GM12864 (cell line): ENCODE measurements at regions not wholly inside any gene's neighbourhood (a gene's known extent, or its start where the extent isn't known, plus 50 kb on each side); places are given as distances from the start of the nearest gene placed in this dataset.
"Not testable (repeated sequence)": the region's sequence is repeated elsewhere in the genome, so short reads cannot be mapped to it uniquely, and the experiment has no call there.

Source experiments
- DNase-seq: peaks from one replicate; pipeline ENCODE4 v3.0.0-alpha.2; 2011; ENCODE audit warnings: low read depth
- H3K4me3 ChIP-seq: 2 replicates; pipeline ENCODE4 v1.5.1; 2011; ENCODE audit warnings: mild to moderate bottlenecking, low read depth, low read length, control low read depth
- TF ChIP-seq, protein P1 (sequence below): IDR thresholded peaks from 2 replicates; pipeline ENCODE4 v1.5.1; 2011; ENCODE audit warnings: low read depth, mild to moderate bottlenecking, moderate library complexity, low read length, control low read depth, inconsistent platforms; ENCODE audit errors: missing control alignments

DNA sequence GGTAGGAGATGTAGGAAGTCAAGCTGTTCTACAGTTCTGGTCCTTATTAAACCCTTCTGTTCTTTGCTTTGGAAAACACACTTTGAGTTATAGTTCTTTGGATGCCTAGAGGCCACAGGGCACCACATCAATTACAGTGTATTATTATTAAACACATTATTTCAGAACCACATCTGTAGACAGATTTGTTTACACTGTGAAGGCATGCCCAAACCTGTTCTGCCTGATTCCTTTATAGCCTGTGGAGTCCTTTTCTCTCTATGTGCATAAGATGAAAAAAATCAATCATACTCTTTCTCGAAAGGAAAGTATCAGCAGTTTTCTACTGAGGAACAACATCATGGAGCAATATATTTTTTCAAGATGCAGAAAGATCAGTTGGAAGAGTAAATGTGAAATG, 371.3 kb upstream of the INTU start:
- no peak overlapping the region for H3K4me3 ChIP-seq
- DNase-seq, result no peak
- TF ChIP-seq, protein P1, sequence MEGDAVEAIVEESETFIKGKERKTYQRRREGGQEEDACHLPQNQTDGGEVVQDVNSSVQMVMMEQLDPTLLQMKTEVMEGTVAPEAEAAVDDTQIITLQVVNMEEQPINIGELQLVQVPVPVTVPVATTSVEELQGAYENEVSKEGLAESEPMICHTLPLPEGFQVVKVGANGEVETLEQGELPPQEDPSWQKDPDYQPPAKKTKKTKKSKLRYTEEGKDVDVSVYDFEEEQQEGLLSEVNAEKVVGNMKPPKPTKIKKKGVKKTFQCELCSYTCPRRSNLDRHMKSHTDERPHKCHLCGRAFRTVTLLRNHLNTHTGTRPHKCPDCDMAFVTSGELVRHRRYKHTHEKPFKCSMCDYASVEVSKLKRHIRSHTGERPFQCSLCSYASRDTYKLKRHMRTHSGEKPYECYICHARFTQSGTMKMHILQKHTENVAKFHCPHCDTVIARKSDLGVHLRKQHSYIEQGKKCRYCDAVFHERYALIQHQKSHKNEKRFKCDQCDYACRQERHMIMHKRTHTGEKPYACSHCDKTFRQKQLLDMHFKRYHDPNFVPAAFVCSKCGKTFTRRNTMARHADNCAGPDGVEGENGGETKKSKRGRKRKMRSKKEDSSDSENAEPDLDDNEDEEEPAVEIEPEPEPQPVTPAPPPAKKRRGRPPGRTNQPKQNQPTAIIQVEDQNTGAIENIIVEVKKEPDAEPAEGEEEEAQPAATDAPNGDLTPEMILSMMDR, result no peak

DNA sequence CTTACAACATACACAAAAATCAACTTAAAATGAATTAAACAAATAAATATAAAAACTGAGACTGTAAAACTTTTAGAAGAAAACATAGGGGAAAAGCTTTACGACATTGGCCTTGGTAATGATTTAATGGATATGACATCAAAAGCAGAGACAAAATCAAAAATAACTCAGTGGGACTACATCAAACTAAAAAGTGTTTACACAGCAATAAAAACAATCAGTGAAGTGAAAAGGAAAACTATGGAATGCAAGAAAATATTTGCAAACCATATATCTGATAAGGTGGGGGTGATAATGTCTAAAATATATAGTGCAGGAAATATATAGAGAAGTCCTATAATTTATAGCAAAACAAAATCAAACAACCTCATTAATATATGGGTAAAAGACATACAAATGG, 364.4 kb upstream of the INTU start:
- TF ChIP-seq, protein P1, result no peak
- no peak for DNase-seq
- H3K4me3 ChIP-seq, result no peak overlapping the region

DNA sequence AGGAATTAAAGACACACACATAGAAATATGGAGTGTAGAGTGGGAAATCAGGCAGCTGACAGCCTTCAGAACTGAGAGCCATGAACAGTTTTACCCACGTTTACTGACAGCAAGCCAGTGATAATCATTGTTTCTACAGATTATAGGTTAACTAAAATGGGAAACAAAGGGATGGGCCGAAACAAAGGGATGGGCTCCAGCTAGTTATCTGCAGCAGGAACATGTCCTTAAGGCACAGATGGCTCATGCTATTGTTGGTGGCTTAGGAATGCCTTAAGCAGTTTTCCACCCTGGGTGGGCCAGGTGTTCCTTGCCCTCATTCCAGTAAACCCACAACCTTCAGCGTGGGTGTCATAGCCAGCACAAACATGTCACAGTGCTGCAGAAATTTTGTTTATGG, 355.7 kb upstream of the INTU start:
- H3K4me3 ChIP-seq, DNase-seq: not testable (repeated sequence)

DNA sequence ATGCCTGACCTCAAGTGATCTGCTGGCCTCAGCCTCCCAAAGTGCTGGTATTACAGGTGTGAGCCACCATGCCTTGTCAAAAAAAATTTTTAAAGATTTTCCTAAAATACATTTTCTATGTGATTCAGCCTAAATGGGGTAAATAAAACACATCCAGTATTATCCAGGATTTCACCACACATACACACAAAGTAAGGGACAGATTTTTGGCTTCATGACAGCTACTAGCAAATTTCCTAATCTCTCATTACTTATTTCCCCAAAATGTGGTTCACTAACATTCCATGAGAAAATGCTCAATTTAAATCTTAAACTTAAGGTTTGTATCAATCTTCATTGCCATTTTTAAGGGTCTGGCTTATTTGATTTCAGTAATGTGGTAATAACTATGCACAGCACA, 348.5 kb upstream of the INTU start:
- H3K4me3 ChIP-seq, result no peak overlapping the region
- TF ChIP-seq, protein P1, result no peak
- no peak for DNase-seq

DNA sequence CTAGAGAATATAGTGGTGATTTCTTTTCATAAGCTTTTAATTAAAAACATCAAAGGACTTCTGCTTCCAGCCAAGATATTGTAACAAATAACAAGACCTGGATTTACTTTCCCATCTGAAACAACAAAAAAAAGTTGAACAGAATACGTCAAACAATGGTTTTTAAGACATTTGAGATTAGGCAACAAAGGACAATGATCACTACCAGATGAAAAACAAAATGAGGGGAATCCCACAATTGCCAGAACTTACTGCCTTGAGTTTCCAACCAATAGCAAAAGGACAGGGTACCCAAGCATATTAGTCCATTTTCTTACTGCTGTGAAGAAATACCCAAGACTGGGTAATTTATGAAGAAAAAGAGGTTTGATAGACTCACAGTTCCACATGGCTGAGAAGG, 341.4 kb upstream of the INTU start:
- H3K4me3 ChIP-seq, result no peak overlapping the region
- TF ChIP-seq, protein P1, result no peak
- no peak for DNase-seq

DNA sequence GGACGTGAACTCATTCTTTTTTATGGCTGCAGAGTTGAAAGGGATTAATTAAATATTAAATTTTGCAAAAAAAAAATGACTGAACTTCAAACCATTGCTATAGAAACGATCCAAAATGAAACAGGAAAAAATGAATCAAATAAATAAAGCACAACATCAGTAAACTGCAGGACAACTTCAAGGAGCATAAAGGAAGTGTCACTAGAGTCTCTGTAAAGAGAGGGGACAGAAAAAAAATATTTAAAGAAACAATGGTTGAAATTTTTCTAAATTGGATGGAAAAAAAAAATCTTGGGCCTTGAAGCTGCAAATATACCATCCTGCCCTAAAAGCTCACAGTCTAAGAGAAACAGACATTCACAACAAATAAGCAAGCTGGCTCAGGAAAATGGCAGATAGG, 339.3 kb upstream of the INTU start:
- TF ChIP-seq, protein P1, result no peak
- DNase-seq, result no peak
- no peak overlapping the region for H3K4me3 ChIP-seq

DNA sequence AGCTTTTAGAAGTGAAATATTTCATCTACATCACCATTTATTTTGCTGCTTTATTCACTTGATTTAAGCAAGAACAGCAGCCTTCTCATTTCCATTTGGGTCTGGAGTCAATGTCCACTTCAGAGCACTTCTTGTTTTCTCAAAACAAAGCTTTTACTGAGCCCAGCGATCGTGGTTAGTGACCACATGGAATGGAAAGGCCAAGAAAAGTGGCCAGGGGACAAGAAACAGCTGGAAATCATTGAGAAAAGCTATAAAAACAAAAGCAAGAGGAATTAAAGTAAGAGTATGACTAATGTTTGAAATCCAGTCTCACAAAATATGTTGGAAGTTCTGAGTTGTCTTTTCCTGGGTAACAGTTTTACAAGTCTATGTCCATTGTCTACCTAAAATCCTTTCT, 328.4 kb upstream of the INTU start:
- no peak overlapping the region for H3K4me3 ChIP-seq
- TF ChIP-seq, protein P1, result no peak
- no peak for DNase-seq

DNA sequence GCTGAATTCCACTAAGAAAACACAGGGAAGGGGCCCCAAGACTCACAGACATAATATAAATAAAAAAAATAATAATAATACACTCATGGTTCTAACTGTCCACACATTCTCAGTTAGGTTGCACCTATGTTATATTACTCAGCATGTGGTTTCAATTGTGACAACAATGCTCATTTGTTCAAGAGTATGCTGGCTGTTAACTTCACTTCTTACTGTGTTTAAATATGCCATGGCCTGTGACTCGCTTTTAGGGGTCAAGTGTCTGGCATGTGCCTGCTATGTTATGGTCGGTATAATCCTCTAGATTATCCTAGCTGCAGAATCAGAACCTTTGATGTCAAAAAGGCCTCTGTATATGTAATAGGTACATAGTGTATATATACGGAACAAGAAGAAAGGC, 324.8 kb upstream of the INTU start:
- TF ChIP-seq, protein P1, result no peak
- H3K4me3 ChIP-seq, result no peak overlapping the region
- no peak for DNase-seq
